ENCODE measurements at regions not wholly inside any gene's neighbourhood (a gene's known extent, or its start where the extent isn't known, plus 50 kb on each side); places are given as distances from the start of the nearest gene placed in this dataset.

GRCh38 chr1:58209575-58209974, 337.0 kb downstream of the OMA1 start:
- TF ChIP-seq CTCF (IDR thresholded peaks at IDR 0.05) (no peak), POLR2A (IDR thresholded peaks at IDR 0.05) (no peak)

Measured in Peyer's patch (tissue), 4 donors.